ENCODE measurements at regions not wholly inside any gene's neighbourhood (a gene's known extent, or its start where the extent isn't known, plus 50 kb on each side); places are given as distances from the start of the nearest gene placed in this dataset.

DNA sequence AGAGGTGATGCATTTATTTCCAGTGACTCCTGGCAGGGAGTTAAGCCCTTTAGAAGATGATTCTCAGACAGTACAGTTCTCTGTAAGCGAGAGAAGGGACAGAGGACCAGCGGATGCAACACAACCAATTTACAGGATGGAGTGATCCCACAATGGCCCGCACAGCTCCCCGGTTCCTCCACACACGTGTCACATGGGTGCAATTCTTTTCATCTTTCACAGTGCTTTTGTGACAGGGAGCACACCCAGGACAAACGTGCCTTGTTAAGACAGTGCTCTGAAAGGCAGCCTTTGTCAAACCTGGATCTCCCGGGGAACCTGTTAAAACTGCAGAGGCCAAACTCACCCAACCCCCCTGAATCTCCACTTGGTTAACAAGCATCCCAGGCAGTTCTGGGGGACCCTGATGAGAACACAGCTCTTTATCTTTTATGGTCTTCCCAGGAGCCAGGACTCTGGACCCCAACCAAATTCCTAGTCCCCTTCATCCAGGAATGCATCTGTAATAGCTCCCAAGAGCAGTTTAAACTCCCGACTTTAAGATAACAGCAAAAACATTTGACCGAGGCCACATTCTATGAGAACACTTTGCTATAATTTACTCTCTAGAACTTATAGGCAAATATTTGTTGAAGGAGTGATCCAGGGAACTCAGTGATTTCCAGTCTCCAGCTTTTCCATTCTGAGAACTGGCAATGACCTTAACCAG is 134.9 kb upstream of the CDH5 start:
- peak; percentile 10 for DNase-seq (ENCODE audit: low read depth)
- TF ChIP-seq CTCF (IDR thresholded peaks at IDR 0.05; ENCODE audit: insufficient read depth, low read depth, low read length), result no peak
- H3K4me3 ChIP-seq (ENCODE audit: low read depth, low read length), result no peak overlapping the region

GRCh38 chr16:66229651-66230050 is 136.8 kb upstream of the CDH5 start:
- H3K4me3 ChIP-seq (ENCODE audit: low read depth, low read length), result no peak overlapping the region
- TF ChIP-seq CTCF (IDR thresholded peaks at IDR 0.05; ENCODE audit: insufficient read depth, low read depth, low read length), result no peak
- no peak for DNase-seq (ENCODE audit: low read depth)

DNA sequence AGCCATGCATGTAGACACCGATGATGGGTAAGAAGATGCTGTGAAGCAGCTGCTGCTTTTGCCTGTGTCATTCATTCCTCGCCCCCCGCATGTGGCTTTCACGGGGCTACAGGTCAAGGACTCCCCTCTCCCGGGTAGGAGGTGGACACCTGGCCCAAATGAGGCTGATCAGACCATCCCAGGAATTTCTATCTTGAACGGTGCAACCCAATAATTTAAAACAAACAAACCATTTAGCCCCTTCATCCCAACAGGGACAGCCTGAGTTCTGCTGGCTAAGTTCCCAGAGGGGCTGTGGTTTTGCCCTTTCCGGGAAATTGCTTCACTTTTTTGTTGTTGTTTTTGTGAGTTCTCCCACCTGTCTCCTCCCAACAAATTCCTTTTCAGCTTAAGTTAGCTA is 137.7 kb upstream of the CDH5 start:
- H3K4me3 ChIP-seq (ENCODE audit: low read depth, low read length), result no peak overlapping the region
- no peak for TF ChIP-seq CTCF (IDR thresholded peaks at IDR 0.05; ENCODE audit: insufficient read depth, low read depth, low read length)
- peak; percentile 73 for DNase-seq (ENCODE audit: low read depth)

DNA sequence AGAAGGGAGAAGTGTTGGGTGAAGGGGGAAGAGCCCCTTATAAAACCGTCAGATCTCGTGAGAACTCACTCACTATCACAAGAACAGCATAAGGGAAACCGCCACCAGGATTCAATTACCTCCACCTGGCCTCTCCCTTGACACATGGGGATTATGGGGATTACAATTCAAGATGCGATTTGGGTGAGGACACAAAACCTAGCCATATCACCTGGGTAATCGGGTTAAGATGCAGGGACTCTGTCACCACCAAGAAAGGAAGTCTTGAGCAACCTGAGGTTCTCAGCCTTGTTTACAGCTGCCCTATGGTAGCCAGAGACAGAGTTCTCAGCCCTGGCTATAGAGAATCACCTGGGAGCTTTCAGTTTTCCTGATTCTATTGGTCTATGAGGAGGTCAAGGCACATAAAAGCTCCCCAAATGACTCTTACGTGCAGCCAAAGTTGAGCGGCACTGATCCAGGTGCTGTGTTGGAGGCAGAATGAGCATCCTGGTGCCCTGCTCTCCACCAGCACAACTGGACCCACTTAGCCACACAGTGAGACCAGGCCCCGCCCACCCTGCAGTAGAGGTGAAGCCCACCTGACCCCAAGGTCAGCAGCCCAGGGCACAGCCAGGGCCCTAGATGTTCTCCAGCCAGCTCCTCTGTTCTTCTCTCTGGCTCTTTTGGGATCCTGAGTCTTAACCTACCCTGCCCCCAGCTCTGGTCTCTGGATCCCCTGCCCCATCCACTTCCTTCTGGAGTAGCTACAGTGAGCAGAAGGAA is 138.5 kb upstream of the CDH5 start:
- no peak for DNase-seq (ENCODE audit: low read depth)
- H3K4me3 ChIP-seq (ENCODE audit: low read depth, low read length), result no peak overlapping the region
- TF ChIP-seq CTCF (IDR thresholded peaks at IDR 0.05; ENCODE audit: insufficient read depth, low read depth, low read length), result no peak

DNA sequence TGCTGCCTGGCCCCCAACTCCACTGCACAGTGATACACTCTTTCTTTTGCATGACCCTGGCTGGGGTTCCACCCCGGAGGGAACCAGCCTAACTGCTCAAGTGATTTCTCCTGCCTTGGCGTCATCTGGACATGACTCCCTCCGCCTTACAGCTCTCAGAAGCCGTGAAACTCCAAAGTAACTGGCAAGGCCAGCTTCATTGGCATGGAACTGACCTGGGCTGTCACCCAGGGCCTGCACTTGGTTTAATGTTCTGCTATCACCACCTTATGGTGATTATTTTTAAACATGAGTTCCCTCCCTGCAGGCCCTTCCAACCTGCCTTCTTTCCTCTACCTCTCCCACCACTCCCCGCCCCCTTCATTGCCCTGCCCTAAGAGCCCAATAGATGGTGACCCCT is 139.7 kb upstream of the CDH5 start:
- no peak for DNase-seq (ENCODE audit: low read depth)
- no peak overlapping the region for H3K4me3 ChIP-seq (ENCODE audit: low read depth, low read length)
- TF ChIP-seq CTCF (IDR thresholded peaks at IDR 0.05; ENCODE audit: insufficient read depth, low read depth, low read length), result no peak

DNA sequence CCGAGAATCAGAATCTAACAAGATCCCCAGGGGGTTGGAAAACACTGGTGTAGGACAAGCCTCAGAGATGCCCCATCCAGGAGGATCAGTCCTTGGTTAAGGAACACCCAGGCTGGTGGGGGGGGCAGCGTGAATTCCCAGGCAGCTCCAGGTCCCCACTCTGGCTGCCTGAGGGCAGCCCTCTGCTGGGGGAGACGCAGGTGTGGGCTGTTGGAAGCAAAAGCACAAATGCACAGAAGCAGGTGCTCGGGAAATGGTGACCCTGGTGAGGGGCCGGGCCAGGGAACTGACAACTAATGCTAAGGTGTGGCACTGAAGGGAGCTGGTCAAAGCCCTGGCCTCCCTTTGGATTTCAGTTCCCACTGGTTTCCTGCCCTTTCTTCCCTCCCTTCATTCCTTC is 140.8 kb upstream of the CDH5 start:
- TF ChIP-seq CTCF (IDR thresholded peaks at IDR 0.05; ENCODE audit: insufficient read depth, low read depth, low read length), result no peak
- no peak for DNase-seq (ENCODE audit: low read depth)
- H3K4me3 ChIP-seq (ENCODE audit: low read depth, low read length), result no peak overlapping the region

Measured in fibroblast of villous mesenchyme (primary cell).